Fibroblast of skin of abdomen (primary cell): ENCODE measurements at regions not wholly inside any gene's neighbourhood (a gene's known extent, or its start where the extent isn't known, plus 50 kb on each side); places are given as distances from the start of the nearest gene placed in this dataset.
A peak's percentile ranks its signal among the peaks of the same experiment; 100 is the strongest.

Source experiments
- DNase-seq: peaks from one replicate; pipeline ENCODE4 v3.0.0-alpha.2; 2013

DNA sequence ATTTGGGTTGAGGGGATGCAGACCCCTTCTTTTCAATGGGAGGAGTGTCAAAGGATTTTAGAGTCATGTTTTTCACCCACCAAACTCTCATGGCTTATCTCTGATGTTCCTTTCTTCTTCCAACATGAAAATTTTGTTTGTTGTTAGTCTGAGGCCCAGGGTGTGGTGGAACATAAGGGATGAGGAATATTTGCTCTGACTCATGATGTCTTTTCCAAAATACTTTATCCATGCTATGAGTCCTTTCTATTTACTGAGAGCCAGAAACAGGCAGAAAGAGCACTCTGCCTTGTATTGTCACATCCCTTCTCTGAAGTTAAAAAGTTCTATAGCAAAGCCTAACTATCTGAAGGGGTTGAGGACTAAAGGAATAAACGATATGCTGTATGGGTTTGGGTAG is 61.6 kb upstream of the GYPA start:
- DNase-seq, result no peak

GRCh38 chr4:144203155-144203554 is 62.6 kb upstream of the GYPA start:
- DNase-seq, result no peak

DNA sequence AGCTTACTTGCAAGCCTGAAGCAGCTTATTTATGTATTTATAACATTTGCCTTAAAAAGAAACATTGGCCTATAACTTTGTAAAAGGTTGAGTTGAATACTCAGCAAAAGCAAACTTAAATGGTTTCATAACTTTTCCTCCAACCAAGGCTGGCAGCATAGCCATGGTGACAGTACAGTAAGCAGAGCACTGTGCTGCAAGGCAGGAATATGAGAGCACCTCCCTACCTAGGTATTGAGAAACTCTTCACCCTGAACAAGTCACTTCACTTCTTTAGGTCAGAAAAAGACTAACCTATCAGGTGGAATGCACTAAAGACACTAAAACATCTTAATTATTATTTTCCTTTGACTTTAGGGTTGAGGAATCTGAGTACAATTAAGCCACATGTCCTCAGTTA is 63.9 kb upstream of the GYPA start:
- no peak for DNase-seq

GRCh38 chr4:144206711-144207110 is 66.2 kb upstream of the GYPA start:
- no peak for DNase-seq

- DNase-seq, result no peak
Observed at GRCh38 chr4:144208074-144208473, 67.6 kb upstream of the GYPA start.

DNA sequence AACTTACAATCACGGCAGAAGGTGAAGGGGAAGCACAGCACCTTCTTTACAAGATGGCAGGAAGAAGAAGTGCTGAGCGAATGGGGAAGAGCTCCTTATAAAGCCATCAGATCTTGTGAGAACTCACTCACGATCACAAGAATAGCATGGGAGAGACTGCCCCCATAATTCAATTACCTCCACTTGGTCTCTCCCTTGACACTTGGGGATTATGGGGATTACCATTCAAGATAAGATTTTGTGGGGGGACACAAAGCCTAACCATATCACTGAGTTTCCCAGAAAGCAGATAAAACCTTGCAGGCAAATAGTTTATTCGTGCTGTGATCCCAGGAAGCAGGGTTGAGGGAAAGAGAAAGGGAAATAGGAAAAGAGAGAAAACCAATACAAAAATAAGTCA is 69.0 kb upstream of the GYPA start:
- DNase-seq, result no peak

- DNase-seq, result no peak
Observed at GRCh38 chr4:144213371-144213770, 72.9 kb upstream of the GYPA start.

- no peak for DNase-seq
Observed at GRCh38 chr4:144223149-144223548, 82.6 kb upstream of the GYPA start.

GRCh38 chr4:144223661-144224060 is 83.1 kb upstream of the GYPA start:
- DNase-seq, result peak; percentile 10

- DNase-seq, result no peak
Observed at GRCh38 chr4:144259285-144259684, 118.8 kb upstream of the GYPA start.

DNA sequence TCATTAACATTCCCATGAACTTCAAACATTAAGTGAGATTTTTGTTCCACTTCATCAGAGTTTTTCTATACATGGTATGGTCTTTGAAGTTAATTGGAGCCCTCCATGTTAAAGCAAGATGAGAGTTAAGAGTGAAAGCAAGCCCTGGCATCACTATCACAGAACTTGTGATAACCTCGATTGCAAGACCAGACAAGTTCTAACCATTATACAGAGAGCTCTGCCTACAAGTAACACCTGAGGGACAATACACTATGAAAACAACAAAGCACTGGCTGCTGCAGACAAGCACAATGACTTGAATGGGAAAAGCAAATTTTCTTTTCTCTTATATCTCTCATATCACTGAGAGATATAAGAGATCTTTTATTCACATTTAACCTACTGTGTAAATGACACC is 126.6 kb upstream of the GYPA start:
- no peak for DNase-seq

DNA sequence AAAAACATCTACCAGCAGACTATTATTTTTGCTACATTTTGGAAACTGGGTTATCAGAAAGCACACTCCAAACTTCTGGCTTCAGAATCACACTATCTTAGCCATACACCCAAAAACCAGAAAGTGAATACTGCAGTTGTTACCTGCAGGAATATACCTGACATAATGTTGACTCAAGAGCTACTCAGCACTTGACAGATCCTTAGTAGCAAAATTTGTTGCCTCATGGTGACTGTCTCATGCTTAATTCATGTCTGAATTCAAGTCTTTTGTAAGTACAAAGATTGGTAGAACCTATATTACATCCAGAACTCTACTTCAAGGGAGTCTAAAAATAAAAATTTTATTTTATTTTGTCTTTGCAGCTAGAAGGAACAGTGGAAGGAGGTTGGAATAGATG is 140.2 kb upstream of the GYPA start:
- DNase-seq, result no peak

GRCh38 chr4:144283526-144283925 is 143.0 kb upstream of the GYPA start:
- DNase-seq, result no peak

DNA sequence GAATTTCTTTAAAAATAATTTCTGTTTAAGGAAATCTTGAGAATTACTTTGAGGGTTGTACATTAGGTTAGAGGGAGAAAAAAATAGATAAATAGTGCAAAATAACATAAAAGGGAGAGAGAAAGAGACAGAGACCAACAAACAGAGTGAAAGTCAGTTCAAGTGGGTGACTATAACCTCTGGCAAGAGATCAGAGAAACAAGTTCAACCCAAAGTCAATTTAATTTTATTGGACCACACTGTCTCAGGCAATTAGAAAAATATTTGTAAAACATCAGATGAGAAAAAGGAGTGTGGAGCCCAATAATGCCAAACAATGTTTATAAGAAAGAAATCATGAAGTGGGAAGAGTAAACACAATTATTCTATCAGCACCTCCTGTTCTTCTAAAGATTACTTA is 143.5 kb upstream of the GYPA start:
- no peak for DNase-seq

- peak; percentile 4 for DNase-seq
Observed at GRCh38 chr4:144288011-144288903, 147.7 kb upstream of the GYPA start.

GRCh38 chr4:144289667-144290428 is 149.3 kb upstream of the GYPA start:
- DNase-seq, result peak; percentile 61

DNA sequence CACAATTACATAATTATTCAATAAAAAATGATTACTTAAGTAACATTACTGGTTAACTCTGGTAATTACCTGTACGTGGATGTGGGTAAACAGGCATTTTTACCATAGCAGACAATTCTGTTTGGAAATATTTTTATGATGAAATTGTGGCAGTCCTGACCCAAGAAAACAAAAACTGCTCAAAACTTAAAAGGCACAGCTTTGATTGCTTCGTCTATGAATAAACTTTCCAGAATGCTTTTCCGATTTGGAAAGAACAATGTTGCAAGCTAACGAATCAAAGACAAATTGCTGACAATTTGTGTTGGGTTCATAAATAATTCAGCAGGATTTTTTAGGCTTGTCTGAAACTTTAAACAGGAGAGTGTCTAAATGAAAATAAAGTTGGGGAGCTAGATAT is 150.6 kb upstream of the GYPA start:
- DNase-seq, result no peak

DNA sequence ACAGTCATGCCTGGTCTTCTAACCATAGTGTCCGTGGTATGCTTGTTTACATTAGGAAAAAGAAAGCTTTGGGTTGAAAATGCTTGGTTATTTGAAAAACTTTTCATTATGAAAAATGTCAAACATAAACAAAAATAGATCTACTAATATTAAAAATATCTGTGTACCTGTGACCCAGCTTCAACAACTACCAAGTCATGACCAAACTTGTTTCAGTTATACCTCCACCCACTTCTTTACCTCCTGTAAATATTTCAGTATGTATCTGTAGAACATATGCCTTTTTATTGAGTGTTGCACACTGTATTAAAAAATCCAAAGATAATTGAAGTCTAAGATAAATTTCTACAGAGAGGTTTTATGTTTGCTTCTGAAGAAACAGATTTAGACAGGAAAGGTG is 153.7 kb upstream of the GYPA start:
- no peak for DNase-seq

- peak; percentile 17 for DNase-seq
Observed at GRCh38 chr4:144295286-144295995, 154.9 kb upstream of the GYPA start.

DNA sequence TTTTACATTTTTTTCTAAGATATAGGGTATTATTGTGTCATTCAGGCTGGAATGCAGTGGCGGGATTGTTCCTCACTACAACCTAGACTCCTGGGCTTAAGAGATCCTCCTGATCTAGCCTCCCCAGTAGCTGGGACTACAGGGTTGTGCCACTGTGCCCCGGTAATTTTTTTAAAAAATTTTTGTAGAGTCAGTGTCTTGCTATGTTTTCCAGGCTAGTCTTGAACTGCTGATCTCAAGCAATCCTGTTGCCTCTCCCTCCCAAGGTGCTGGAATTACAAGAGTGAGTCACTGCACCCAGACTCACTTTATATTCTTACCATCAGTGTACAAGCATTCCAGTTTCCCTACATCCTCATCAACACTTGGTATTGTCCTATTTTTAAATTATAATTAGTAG is 156.4 kb upstream of the GYPA start:
- DNase-seq, result no peak

GRCh38 chr4:144298519-144298918 is 158.0 kb upstream of the GYPA start:
- DNase-seq, result peak; percentile 3

- DNase-seq, result no peak
Observed at GRCh38 chr4:144300616-144301015, 160.1 kb upstream of the GYPA start.
